ENCODE measurements at regions not wholly inside any gene's neighbourhood (a gene's known extent, or its start where the extent isn't known, plus 50 kb on each side); places are given as distances from the start of the nearest gene placed in this dataset.

DNA sequence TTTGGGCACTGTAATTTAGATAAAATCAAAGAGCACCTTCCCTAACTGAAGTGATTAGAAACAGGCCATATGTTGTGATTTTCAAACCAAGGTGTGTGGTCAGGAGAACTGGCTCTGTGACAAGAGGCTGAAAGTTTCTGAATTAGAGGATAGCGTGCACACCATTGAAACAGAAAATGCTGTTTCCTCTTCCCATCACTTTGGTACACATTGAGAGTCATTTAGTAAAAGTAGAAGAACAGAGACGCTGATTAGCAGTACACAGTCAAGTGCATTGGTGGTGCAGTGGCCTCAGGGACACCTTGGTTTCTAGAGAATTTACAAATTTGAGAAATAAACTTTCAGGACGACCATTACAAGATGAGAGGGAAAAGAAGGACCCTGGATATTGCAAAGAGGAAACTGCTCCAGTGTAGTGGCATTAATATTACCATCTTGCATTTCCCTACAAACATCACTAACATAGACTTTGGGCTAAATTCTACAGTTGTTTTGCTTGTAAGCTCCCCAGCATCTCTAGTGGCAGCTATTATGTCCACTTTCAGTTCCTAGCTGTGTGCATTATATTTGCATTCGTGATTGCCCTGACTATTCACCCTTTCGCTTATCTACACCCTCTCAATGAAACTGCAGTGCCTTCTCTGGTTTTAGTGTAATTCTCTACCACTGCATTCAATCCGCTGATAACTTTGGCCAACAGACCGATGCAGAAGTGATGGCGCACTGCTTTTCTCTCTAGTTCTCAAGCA lies 728.1 kb upstream of the GRM7 start:
- no peak overlapping the region for H3K9ac ChIP-seq (replicated peaks; ENCODE audit: extremely low read depth, insufficient read depth, low read length)
- H3K9me3 ChIP-seq (replicated peaks; ENCODE audit: control insufficient read depth, insufficient read depth, low read length) = no peaks in the 10 kb centered on the region
- no peaks in the 10 kb centered on the region for H3K27me3 ChIP-seq (ENCODE audit: control insufficient read depth in 2 of 2, insufficient read depth in 2 of 2, low read length in 2 of 2)
- H3K36me3 ChIP-seq (ENCODE audit: control insufficient read depth in 2 of 2, extremely low read depth in 1 of 2, insufficient read depth in 2 of 2, low read length in 2 of 2) = no peaks in the 10 kb centered on the region
- H3K4me3 ChIP-seq (replicated peaks in 1 of 3; ENCODE audit: insufficient read depth in 1 of 3, low read depth in 1 of 3, low read length in 3 of 3) = no peak overlapping the region
- no peak overlapping the region for H3K27ac ChIP-seq (ENCODE audit: insufficient read depth, low read depth, low read length)
- no peaks in the 10 kb centered on the region for H3K79me2 ChIP-seq (ENCODE audit: control insufficient read depth, insufficient read depth, low read length)
- TF ChIP-seq FOS (IDR thresholded peaks at IDR 0.05; ENCODE audit: borderline replicate concordance, insufficient read depth, low read length) (no peak), GATA2 (IDR thresholded peaks at IDR 0.05; ENCODE audit: insufficient read depth, insufficient read length, low read depth, low read length) (no peak), JUN (IDR thresholded peaks at IDR 0.05; ENCODE audit: borderline replicate concordance, insufficient read depth, insufficient read length, low read depth) (no peak), POLR2A (IDR thresholded peaks at IDR 0.05; ENCODE audit: low read depth, low read length) (no peak), POLR2AphosphoS5 (IDR thresholded peaks at IDR 0.05; ENCODE audit: insufficient read depth, low read depth, low read length) (no peak), MYC (IDR thresholded peaks at IDR 0.05; ENCODE audit: low read depth, low read length) (no peak), EZH2 (IDR thresholded peaks at IDR 0.05; ENCODE audit: borderline replicate concordance, low read depth, low read length, severe bottlenecking) (no peak)
- TF ChIP-seq, protein P1, sequence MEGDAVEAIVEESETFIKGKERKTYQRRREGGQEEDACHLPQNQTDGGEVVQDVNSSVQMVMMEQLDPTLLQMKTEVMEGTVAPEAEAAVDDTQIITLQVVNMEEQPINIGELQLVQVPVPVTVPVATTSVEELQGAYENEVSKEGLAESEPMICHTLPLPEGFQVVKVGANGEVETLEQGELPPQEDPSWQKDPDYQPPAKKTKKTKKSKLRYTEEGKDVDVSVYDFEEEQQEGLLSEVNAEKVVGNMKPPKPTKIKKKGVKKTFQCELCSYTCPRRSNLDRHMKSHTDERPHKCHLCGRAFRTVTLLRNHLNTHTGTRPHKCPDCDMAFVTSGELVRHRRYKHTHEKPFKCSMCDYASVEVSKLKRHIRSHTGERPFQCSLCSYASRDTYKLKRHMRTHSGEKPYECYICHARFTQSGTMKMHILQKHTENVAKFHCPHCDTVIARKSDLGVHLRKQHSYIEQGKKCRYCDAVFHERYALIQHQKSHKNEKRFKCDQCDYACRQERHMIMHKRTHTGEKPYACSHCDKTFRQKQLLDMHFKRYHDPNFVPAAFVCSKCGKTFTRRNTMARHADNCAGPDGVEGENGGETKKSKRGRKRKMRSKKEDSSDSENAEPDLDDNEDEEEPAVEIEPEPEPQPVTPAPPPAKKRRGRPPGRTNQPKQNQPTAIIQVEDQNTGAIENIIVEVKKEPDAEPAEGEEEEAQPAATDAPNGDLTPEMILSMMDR (IDR thresholded peaks at IDR 0.05; ENCODE audit: extremely low read depth in 1 of 2, insufficient read depth in 1 of 2, low read depth in 1 of 2, low read length in 2 of 2) = no peak
- TF ChIP-seq, protein P2, sequence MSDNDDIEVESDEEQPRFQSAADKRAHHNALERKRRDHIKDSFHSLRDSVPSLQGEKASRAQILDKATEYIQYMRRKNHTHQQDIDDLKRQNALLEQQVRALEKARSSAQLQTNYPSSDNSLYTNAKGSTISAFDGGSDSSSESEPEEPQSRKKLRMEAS (IDR thresholded peaks at IDR 0.05; ENCODE audit: insufficient read depth, insufficient read length) = no peak
- H3K9me1 ChIP-seq (replicated peaks; ENCODE audit: control insufficient read depth, extremely low read depth, insufficient read depth, low read length) = no peaks in the 10 kb centered on the region
- H3K4me2 ChIP-seq (ENCODE audit: insufficient read depth, low read length) = no peak overlapping the region
- ChIA-PET CTCF (no interaction called here), POLR2A (no interaction called here)
- FAIRE-seq (no peak), DNase-seq (ENCODE audit: low read depth, low spot score) (no peak)
- H3K4me1 ChIP-seq (ENCODE audit: control insufficient read depth, extremely low read depth, insufficient read depth, low read length) = no peaks in the 10 kb centered on the region
- H2AFZ ChIP-seq (ENCODE audit: low read depth, low read length) = no peak overlapping the region
- BruUV-seq (replicated peaks) = no TSS peak
- intact Hi-C loops (cut with micrococcal nuclease) (no loop called here), dilution Hi-C loops (cut with MboI; ENCODE audit: extremely low pct_ligation_motif_present, low sequenced_read_pairs) (no loop called here)
- H4K20me1 ChIP-seq (replicated peaks; ENCODE audit: control insufficient read depth, extremely low read depth, insufficient read depth, low read length) = no peaks in the 10 kb centered on the region

All from endothelial cell of umbilical vein (primary cell).